PC-9 (cell line): ENCODE measurements at regions not wholly inside any gene's neighbourhood (a gene's known extent, or its start where the extent isn't known, plus 50 kb on each side); places are given as distances from the start of the nearest gene placed in this dataset.

Experiments
- BruUV-seq: library from RNA; stranded (reverse); fragments of 400-500 nt; replicated peaks from 2 replicates; lab custom pipeline; 2021; lab: Mats Ljungman, UMichigan
- CTCF ChIA-PET: fragments of 300-600 bp; sonication (Branson Sonifier 250); formaldehyde crosslinking; loops from one replicate; lab custom pipeline; 2022; ENCODE audit warnings: antibody characterized with exemption; lab: Charles Lee
- POLR2A ChIA-PET: fragments of 300-600 bp; sonication (Branson Sonifier 250); formaldehyde crosslinking; loops from one replicate; lab custom pipeline; 2022; ENCODE audit warnings: antibody characterized with exemption; ENCODE audit not compliant: unreplicated experiment; lab: Charles Lee
- DNase-seq, 2 experiments: peaks; one replicate each; pipeline versions ENCODE4 v3.0.0 to v3.0.0-alpha.2; 2015 to 2022; ENCODE audit warnings: mixed read lengths in 1 of 2
- H2AFZ ChIP-seq: fragments of 200-600 bp; sonication (generic); 2 replicates; pipeline ENCODE4 v1.8.1; 2017; ENCODE audit warnings: antibody characterized with exemption
- H3F3A ChIP-seq: fragments of 200-600 bp; sonication (generic); 2 replicates; pipeline ENCODE4 v1.8.1; 2017; ENCODE audit warnings: antibody characterized with exemption, mild to moderate bottlenecking, low read depth; ENCODE audit not compliant: insufficient read depth
- H3K27ac ChIP-seq: fragments of 200-600 bp; sonication (generic); 2 replicates; pipeline ENCODE4 v1.6.1; 2016; ENCODE audit warnings: mixed run types
- H3K27me3 ChIP-seq: fragments of 200-600 bp; sonication (generic); 2 replicates; pipeline ENCODE4 v1.6.1; 2016; ENCODE audit warnings: low read depth, mixed run types; ENCODE audit not compliant: insufficient read depth
- H3K36me3 ChIP-seq: fragments of 200-600 bp; sonication (generic); 2 replicates; pipeline ENCODE4 v1.6.1; 2016; ENCODE audit warnings: low read depth, mixed run types
- H3K4me1 ChIP-seq: fragments of 200-600 bp; sonication (generic); replicated peaks from 2 replicates; pipeline ENCODE4 v1.6.1; 2016; ENCODE audit warnings: mixed run types; ENCODE audit not compliant: insufficient read depth
- H3K4me2 ChIP-seq: fragments of 200-600 bp; sonication (generic); 2 replicates; pipeline ENCODE4 v1.6.1; 2017; ENCODE audit warnings: mixed run types
- H3K4me3 ChIP-seq: fragments of 200-600 bp; sonication (generic); 2 replicates; pipeline ENCODE4 v1.6.1; 2016; ENCODE audit warnings: mixed run types
- H3K79me2 ChIP-seq: fragments of 200-600 bp; sonication (generic); 2 replicates; pipeline ENCODE4 v1.6.1; 2017; ENCODE audit warnings: low read depth, mixed run types
- H3K9me2 ChIP-seq: fragments of 200-600 bp; sonication (generic); 2 replicates; pipeline ENCODE4 v1.8.1; 2017; ENCODE audit warnings: mild to moderate bottlenecking; ENCODE audit not compliant: insufficient read depth
- H3K9me3 ChIP-seq: fragments of 200-600 bp; sonication (generic); 2 replicates; pipeline ENCODE4 v1.8.1; 2016; ENCODE audit warnings: low read depth; ENCODE audit not compliant: insufficient read depth
- H4K20me1 ChIP-seq: fragments of 200-600 bp; sonication (generic); 2 replicates; pipeline ENCODE4 v1.8.1; 2017; ENCODE audit not compliant: insufficient read depth
- CTCF ChIP-seq: fragments of 200-600 bp; sonication (generic); conservative IDR thresholded peaks from 2 replicates; pipeline ENCODE4 v1.6.1; 2017; ENCODE audit warnings: mixed run types, antibody characterized with exemption, mild to moderate bottlenecking, moderate library complexity
- EZH2 ChIP-seq: fragments of 200-600 bp; sonication (generic); IDR thresholded peaks from 2 replicates; pipeline ENCODE4 v1.8.0; 2017; ENCODE audit warnings: antibody characterized with exemption, low read depth
- intact Hi-C: fragments of 100-400 bp; cut with micrococcal nuclease; formaldehyde crosslinking; loops from one replicate; pipeline ENCODE4 v1.10.0; 2022; ENCODE audit not compliant: unreplicated experiment

GRCh38 chr6:163668061-163668426 lies 253.5 kb downstream of the QKI start:
- no peaks in the 10 kb centered on the region for H3K36me3 ChIP-seq
- no peaks in the 10 kb centered on the region for H3F3A ChIP-seq
- POLR2A ChIA-PET, result no interaction called here
- peaks cover 82% of the 10 kb centered on the region for H3K27me3 ChIP-seq
- H3K4me2 ChIP-seq, result no peak overlapping the region
- no peaks in the 10 kb centered on the region for H3K9me3 ChIP-seq
- CTCF ChIA-PET, result no interaction called here
- H2AFZ ChIP-seq, result no peak overlapping the region
- H4K20me1 ChIP-seq, result no peaks in the 10 kb centered on the region
- intact Hi-C loops, result no loop called here
- H3K79me2 ChIP-seq, result no peaks in the 10 kb centered on the region
- no peak overlapping the region for H3K4me3 ChIP-seq
- no peaks in the 10 kb centered on the region for H3K4me1 ChIP-seq
- no TSS peak for BruUV-seq
- no peak overlapping the region for H3K27ac ChIP-seq
- TF ChIP-seq EZH2 (no peak), CTCF (no peak)
- DNase-seq, result no peak
- no peaks in the 10 kb centered on the region for H3K9me2 ChIP-seq

GRCh38 chr6:163667372-163668060 lies 253.0 kb downstream of the QKI start:
- H3K27me3 ChIP-seq, result peaks cover 84% of the 10 kb centered on the region
- no peaks in the 10 kb centered on the region for H3K9me3 ChIP-seq
- no peak overlapping the region for H3K4me3 ChIP-seq
- ChIA-PET POLR2A (no interaction called here), CTCF (no interaction called here)
- no peaks in the 10 kb centered on the region for H3K4me1 ChIP-seq
- no peaks in the 10 kb centered on the region for H4K20me1 ChIP-seq
- no peak overlapping the region for H2AFZ ChIP-seq
- BruUV-seq, result no TSS peak
- intact Hi-C loops, result no loop called here
- no peak for DNase-seq
- no peaks in the 10 kb centered on the region for H3K36me3 ChIP-seq
- TF ChIP-seq EZH2 (no peak), CTCF (no peak)
- H3K4me2 ChIP-seq, result no peak overlapping the region
- no peak overlapping the region for H3K27ac ChIP-seq
- no peaks in the 10 kb centered on the region for H3K9me2 ChIP-seq
- H3K79me2 ChIP-seq, result no peaks in the 10 kb centered on the region
- no peaks in the 10 kb centered on the region for H3F3A ChIP-seq

GRCh38 chr6:163665464-163665863 lies 250.9 kb downstream of the QKI start:
- H3K79me2 ChIP-seq, result no peaks in the 10 kb centered on the region
- H4K20me1 ChIP-seq, result no peaks in the 10 kb centered on the region
- H3K4me3 ChIP-seq, result no peak overlapping the region
- no peaks in the 10 kb centered on the region for H3K36me3 ChIP-seq
- no peaks in the 10 kb centered on the region for H3K9me2 ChIP-seq
- intact Hi-C loops, result no loop called here
- no peak for DNase-seq
- H3F3A ChIP-seq, result no peaks in the 10 kb centered on the region
- no peaks in the 10 kb centered on the region for H3K9me3 ChIP-seq
- no peaks in the 10 kb centered on the region for H3K4me1 ChIP-seq
- ChIA-PET CTCF (no interaction called here), POLR2A (no interaction called here)
- H3K4me2 ChIP-seq, result no peak overlapping the region
- TF ChIP-seq EZH2 (no peak), CTCF (no peak)
- no TSS peak for BruUV-seq
- no peak overlapping the region for H3K27ac ChIP-seq
- peaks cover 84% of the 10 kb centered on the region for H3K27me3 ChIP-seq
- H2AFZ ChIP-seq, result no peak overlapping the region
